ENCODE measurements at regions not wholly inside any gene's neighbourhood (a gene's known extent, or its start where the extent isn't known, plus 50 kb on each side); places are given as distances from the start of the nearest gene placed in this dataset.

- Histone ChIP-seq H3K9me3 (replicated peaks; ENCODE audit: control insufficient read depth, insufficient read depth, low read length) (no peaks in the 10 kb centered on the region), H3K9ac (ENCODE audit: control insufficient read depth, insufficient read depth, low read length) (no peak overlapping the region), H3K4me2 (ENCODE audit: control insufficient read depth, insufficient read depth) (no peak overlapping the region), H3K27ac (ENCODE audit: control insufficient read depth, insufficient read depth) (no peak overlapping the region), H3K79me2 (ENCODE audit: control insufficient read depth, insufficient read depth, low read length) (no peaks in the 10 kb centered on the region), H4K20me1 (ENCODE audit: control insufficient read depth, insufficient read depth) (no peaks in the 10 kb centered on the region), H3K4me3 (no peak overlapping the region), H3K27me3 (replicated peaks in 1 of 2; ENCODE audit: control insufficient read depth in 2 of 2, insufficient read depth in 2 of 2, low read length in 1 of 2) (no peaks in the 10 kb centered on the region), H3K36me3 (ENCODE audit: control insufficient read depth in 2 of 2, insufficient read depth in 2 of 2, low read length in 1 of 2) (no peaks in the 10 kb centered on the region), H2AFZ (ENCODE audit: control insufficient read depth, low read depth, low read length) (no peak overlapping the region), H3K4me1 (ENCODE audit: control insufficient read depth, insufficient read depth, low read length) (no peaks in the 10 kb centered on the region)
- ChIA-PET RAD21 (ENCODE audit: unreplicated experiment) (no interaction called here), POLR2A (no interaction called here), CTCF (no interaction called here), SMC1A (ENCODE audit: uncharacterized antibody, unreplicated experiment) (no interaction called here)
- intact Hi-C loops (cut with micrococcal nuclease; ENCODE audit: unreplicated experiment), result no loop called here
- in situ Hi-C loops (cut with MboI), result no loop called here
- FAIRE-seq (no peak), DNase-seq (ENCODE audit: low read depth, low spot score) (no peak), ATAC-seq (no peak)
- no TSS peak for BruUV-seq (replicated peaks)
- WGBS (ENCODE audit: insufficient coverage, insufficient replicate concordance, low lambda C conversion rate, missing lambda C conversion rate), result 28% methylated on average over 2 of the region's 2 CpGs
- TF ChIP-seq NFYA (IDR thresholded peaks at IDR 0.05; ENCODE audit: borderline replicate concordance, low read depth, low read length) (no peak), BCLAF1 (IDR thresholded peaks at IDR 0.05) (no peak), ZNF274 (IDR thresholded peaks at IDR 0.05; ENCODE audit: insufficient read depth, insufficient read length) (no peak), KLF5 (IDR thresholded peaks at IDR 0.05; ENCODE audit: partially characterized antibody) (no peak), ZNF24 (IDR thresholded peaks at IDR 0.05) (no peak), MYB (IDR thresholded peaks at IDR 0.05; ENCODE audit: borderline replicate concordance, low read depth, low read length) (no peak), POU2F2 (IDR thresholded peaks at IDR 0.05; ENCODE audit: borderline replicate concordance, low read depth, low read length) (no peak), CBFB (IDR thresholded peaks at IDR 0.05; ENCODE audit: low read depth) (no peak), EZH2 (IDR thresholded peaks at IDR 0.05; ENCODE audit: borderline replicate concordance, control insufficient read depth, low read depth, low read length) (no peak), NR2C1 (IDR thresholded peaks at IDR 0.05) (no peak), EGR1 (IDR thresholded peaks at IDR 0.05; ENCODE audit: borderline replicate concordance in 1 of 2, low read depth in 2 of 2, low read length in 2 of 2) (no peak), TCF3 (IDR thresholded peaks at IDR 0.05; ENCODE audit: borderline replicate concordance, insufficient read depth, low read depth, low read length) (no peak), ESRRA (IDR thresholded peaks at IDR 0.05; ENCODE audit: low read length) (no peak), BCL11A (IDR thresholded peaks at IDR 0.05; ENCODE audit: low read depth, low read length) (no peak), PKNOX1 (IDR thresholded peaks at IDR 0.05) (no peak), PBX3 (IDR thresholded peaks at IDR 0.05; ENCODE audit: insufficient replicate concordance, low read depth, low read length) (no peak), MYC (IDR thresholded peaks at IDR 0.05; ENCODE audit: insufficient read depth, insufficient read length, insufficient replicate concordance, low read length, severe bottlenecking) (no peak)
These were observed 323.2 kb downstream of the RDH14 start for GRCh38 chr2:18237298-18237697.
